Gastroesophageal sphincter (tissue), 3 donors: ENCODE measurements at regions not wholly inside any gene's neighbourhood (a gene's known extent, or its start where the extent isn't known, plus 50 kb on each side); places are given as distances from the start of the nearest gene placed in this dataset.

ENCODE experiments used
- CTCF ChIP-seq, 4 experiments: fragments of 200-600 bp in 2 of 4; fragments of 450-650 bp in 2 of 4; sonication (generic) in 1 of 4; IDR thresholded peaks; one replicate each; pipeline ENCODE4 v1.5.1; 2017 to 2019; ENCODE audit warnings: antibody characterized with exemption in 4 of 4, mild to moderate bottlenecking in 2 of 4, moderate library complexity in 2 of 4
- POLR2A ChIP-seq, 2 donors: fragments of 450-650 bp; IDR thresholded peaks; one replicate each; pipeline ENCODE4 v1.6.1; 2017; ENCODE audit warnings: antibody characterized with exemption in 2 of 2, mild to moderate bottlenecking in 2 of 2, moderate library complexity in 1 of 2

GRCh38 chr14:84533181-84533725, 996.7 kb upstream of the FLRT2 start:
- TF ChIP-seq CTCF (IDR thresholded peaks at IDR 0.05) (no peak), POLR2A (IDR thresholded peaks at IDR 0.05) (no peak)
